ENCODE measurements at regions not wholly inside any gene's neighbourhood (a gene's known extent, or its start where the extent isn't known, plus 50 kb on each side); places are given as distances from the start of the nearest gene placed in this dataset.

GRCh38 chr11:112368381-112368780, 107.7 kb upstream of the PLET1 start:
- TF ChIP-seq POLR2AphosphoS5 (IDR thresholded peaks at IDR 0.05; ENCODE audit: low read depth, low read length) (no peak), FOXP2 (optimal IDR thresholded peaks at IDR 0.05; ENCODE audit: borderline replicate concordance, extremely low read depth, extremely low read length, insufficient read depth) (no peak), SIN3A (IDR thresholded peaks at IDR 0.05; ENCODE audit: borderline replicate concordance, insufficient read depth, low read length) (no peak), TAF1 (IDR thresholded peaks at IDR 0.05; ENCODE audit: borderline replicate concordance, insufficient read depth, low read length) (no peak)
- TF ChIP-seq, protein P1, sequence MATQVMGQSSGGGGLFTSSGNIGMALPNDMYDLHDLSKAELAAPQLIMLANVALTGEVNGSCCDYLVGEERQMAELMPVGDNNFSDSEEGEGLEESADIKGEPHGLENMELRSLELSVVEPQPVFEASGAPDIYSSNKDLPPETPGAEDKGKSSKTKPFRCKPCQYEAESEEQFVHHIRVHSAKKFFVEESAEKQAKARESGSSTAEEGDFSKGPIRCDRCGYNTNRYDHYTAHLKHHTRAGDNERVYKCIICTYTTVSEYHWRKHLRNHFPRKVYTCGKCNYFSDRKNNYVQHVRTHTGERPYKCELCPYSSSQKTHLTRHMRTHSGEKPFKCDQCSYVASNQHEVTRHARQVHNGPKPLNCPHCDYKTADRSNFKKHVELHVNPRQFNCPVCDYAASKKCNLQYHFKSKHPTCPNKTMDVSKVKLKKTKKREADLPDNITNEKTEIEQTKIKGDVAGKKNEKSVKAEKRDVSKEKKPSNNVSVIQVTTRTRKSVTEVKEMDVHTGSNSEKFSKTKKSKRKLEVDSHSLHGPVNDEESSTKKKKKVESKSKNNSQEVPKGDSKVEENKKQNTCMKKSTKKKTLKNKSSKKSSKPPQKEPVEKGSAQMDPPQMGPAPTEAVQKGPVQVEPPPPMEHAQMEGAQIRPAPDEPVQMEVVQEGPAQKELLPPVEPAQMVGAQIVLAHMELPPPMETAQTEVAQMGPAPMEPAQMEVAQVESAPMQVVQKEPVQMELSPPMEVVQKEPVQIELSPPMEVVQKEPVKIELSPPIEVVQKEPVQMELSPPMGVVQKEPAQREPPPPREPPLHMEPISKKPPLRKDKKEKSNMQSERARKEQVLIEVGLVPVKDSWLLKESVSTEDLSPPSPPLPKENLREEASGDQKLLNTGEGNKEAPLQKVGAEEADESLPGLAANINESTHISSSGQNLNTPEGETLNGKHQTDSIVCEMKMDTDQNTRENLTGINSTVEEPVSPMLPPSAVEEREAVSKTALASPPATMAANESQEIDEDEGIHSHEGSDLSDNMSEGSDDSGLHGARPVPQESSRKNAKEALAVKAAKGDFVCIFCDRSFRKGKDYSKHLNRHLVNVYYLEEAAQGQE (IDR thresholded peaks at IDR 0.05; ENCODE audit: insufficient read depth in 1 of 2, low read depth in 2 of 2, low read length in 2 of 2): no peak

- TF ChIP-seq, protein P1 (IDR thresholded peaks at IDR 0.05; ENCODE audit: insufficient read depth in 1 of 2, low read depth in 2 of 2, low read length in 2 of 2): no peak
- TF ChIP-seq POLR2AphosphoS5 (IDR thresholded peaks at IDR 0.05; ENCODE audit: low read depth, low read length) (no peak), TAF1 (IDR thresholded peaks at IDR 0.05; ENCODE audit: borderline replicate concordance, insufficient read depth, low read length) (no peak), FOXP2 (optimal IDR thresholded peaks at IDR 0.05; ENCODE audit: borderline replicate concordance, extremely low read depth, extremely low read length, insufficient read depth) (no peak), SIN3A (IDR thresholded peaks at IDR 0.05; ENCODE audit: borderline replicate concordance, insufficient read depth, low read length) (no peak)
Observed at GRCh38 chr11:112369374-112369773, 108.7 kb upstream of the PLET1 start.

GRCh38 chr11:112369916-112370315, 109.3 kb upstream of the PLET1 start:
- no peak for TF ChIP-seq SIN3A (IDR thresholded peaks at IDR 0.05; ENCODE audit: borderline replicate concordance, insufficient read depth, low read length)
- TF ChIP-seq TAF1 (IDR thresholded peaks at IDR 0.05; ENCODE audit: borderline replicate concordance, insufficient read depth, low read length): no peak
- TF ChIP-seq, protein P1 (IDR thresholded peaks at IDR 0.05; ENCODE audit: insufficient read depth in 1 of 2, low read depth in 2 of 2, low read length in 2 of 2): no peak
- TF ChIP-seq POLR2AphosphoS5 (IDR thresholded peaks at IDR 0.05; ENCODE audit: low read depth, low read length): no peak
- no peak for TF ChIP-seq FOXP2 (optimal IDR thresholded peaks at IDR 0.05; ENCODE audit: borderline replicate concordance, extremely low read depth, extremely low read length, insufficient read depth)

DNA sequence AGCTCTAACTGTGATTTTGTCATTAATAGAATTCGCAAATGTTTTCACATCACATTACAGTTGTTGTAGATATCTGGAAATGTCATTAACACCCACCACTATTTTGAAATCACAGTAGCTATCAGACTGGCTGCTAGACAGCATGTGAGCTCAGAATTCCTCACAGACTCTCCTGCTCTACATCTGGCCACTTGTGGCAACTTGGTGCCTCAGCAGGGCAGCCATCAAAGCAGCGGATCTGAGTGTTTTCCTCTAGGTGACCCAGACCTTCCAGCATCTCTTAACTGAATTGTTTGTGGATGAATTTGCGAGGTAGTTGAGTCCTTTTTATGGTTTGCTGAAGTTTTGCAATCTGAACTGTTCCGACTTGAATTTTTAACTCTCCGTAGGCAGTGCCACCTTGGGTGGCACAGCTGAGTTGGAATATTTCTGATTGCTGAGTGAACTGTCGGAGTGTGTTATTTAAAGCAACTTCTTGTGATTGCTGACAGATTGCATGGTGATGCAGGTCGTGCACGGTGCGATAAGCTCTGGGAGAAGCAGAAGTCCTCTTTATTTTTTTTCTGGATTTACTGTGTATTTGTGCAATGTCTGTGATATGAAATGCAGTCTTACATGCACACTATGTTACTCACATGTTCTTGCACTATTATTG, 114.0 kb upstream of the PLET1 start:
- TF ChIP-seq, protein P1 (IDR thresholded peaks at IDR 0.05; ENCODE audit: insufficient read depth in 1 of 2, low read depth in 2 of 2, low read length in 2 of 2): no peak
- TF ChIP-seq FOXP2 (optimal IDR thresholded peaks at IDR 0.05; ENCODE audit: borderline replicate concordance, extremely low read depth, extremely low read length, insufficient read depth): no peak
- no peak for TF ChIP-seq TAF1 (IDR thresholded peaks at IDR 0.05; ENCODE audit: borderline replicate concordance, insufficient read depth, low read length)
- TF ChIP-seq POLR2AphosphoS5 (IDR thresholded peaks at IDR 0.05; ENCODE audit: low read depth, low read length): no peak
- TF ChIP-seq SIN3A (IDR thresholded peaks at IDR 0.05; ENCODE audit: borderline replicate concordance, insufficient read depth, low read length): no peak
